ENCODE measurements at regions not wholly inside any gene's neighbourhood (a gene's known extent, or its start where the extent isn't known, plus 50 kb on each side); places are given as distances from the start of the nearest gene placed in this dataset.

DNA sequence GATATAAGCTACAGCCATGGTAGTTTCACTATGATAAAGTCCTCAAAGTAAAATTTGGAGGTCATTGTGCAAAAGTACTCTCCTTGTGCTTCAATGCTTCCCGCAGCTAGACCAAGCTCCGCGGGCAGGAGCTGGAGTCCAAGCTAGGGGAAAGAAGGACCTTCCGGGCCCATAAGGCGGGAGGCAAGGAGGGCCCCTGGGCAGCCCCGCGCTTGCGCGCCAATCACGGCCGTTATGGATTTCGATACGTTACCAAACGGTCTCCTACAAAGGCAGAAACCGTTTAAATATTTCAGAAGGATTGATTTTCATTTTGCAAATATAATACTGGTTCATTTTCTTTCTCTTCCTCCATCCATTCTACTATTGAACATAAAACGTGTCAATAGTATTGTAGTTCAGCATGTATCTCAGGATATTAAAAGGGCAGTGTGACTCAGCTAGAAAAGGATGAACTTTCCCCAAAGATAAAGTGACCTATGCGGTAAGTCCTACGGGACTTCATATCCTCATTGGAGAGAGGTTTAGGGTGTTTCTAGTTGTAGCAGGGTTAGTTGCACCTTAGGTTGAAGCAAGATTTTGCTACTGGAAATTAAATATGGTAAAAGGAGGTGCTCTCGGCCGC is 128.0 kb downstream of the KIF20B start:
- Mint-ChIP-seq H3K27ac (ENCODE audit: unreplicated experiment) (no peak overlapping the region), H3K9me3 (peaks cover 5% of the 10 kb centered on the region), H3K4me3 (no peak overlapping the region), H3K27me3 (ENCODE audit: low read depth) (no peaks in the 10 kb centered on the region), H3K36me3 (ENCODE audit: low read depth) (no peaks in the 10 kb centered on the region), H3K4me1 (no peaks in the 10 kb centered on the region)
- TF ChIP-seq, protein P1, sequence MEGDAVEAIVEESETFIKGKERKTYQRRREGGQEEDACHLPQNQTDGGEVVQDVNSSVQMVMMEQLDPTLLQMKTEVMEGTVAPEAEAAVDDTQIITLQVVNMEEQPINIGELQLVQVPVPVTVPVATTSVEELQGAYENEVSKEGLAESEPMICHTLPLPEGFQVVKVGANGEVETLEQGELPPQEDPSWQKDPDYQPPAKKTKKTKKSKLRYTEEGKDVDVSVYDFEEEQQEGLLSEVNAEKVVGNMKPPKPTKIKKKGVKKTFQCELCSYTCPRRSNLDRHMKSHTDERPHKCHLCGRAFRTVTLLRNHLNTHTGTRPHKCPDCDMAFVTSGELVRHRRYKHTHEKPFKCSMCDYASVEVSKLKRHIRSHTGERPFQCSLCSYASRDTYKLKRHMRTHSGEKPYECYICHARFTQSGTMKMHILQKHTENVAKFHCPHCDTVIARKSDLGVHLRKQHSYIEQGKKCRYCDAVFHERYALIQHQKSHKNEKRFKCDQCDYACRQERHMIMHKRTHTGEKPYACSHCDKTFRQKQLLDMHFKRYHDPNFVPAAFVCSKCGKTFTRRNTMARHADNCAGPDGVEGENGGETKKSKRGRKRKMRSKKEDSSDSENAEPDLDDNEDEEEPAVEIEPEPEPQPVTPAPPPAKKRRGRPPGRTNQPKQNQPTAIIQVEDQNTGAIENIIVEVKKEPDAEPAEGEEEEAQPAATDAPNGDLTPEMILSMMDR (conservative IDR thresholded peaks at IDR 0.05): no peak
- no peak for DNase-seq (ENCODE audit: low read depth, low spot score)

DNA sequence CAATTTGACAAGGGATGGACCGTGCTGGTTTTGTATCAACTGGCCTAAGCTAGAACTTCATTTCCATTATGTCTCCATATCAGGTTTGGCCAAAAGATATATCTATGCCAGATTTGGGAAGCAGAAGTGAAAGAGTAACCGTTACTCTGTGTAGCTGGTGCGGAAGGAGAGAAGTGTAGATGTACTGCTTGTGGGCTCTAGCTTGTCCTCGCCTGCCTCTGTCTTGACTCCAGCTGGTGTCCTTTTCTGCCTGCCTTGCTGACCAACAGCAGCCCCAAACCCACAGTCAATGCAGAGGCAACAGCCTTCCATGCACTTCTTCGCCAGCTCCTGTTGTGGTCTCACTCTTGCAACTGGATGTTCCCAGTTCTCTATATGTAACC is 128.5 kb downstream of the KIF20B start:
- H3K27ac Mint-ChIP-seq (ENCODE audit: unreplicated experiment): no peak overlapping the region
- H3K4me1 Mint-ChIP-seq: no peaks in the 10 kb centered on the region
- no peak for DNase-seq (ENCODE audit: low read depth, low spot score)
- H3K9me3 Mint-ChIP-seq: peaks cover 5% of the 10 kb centered on the region
- H3K4me3 Mint-ChIP-seq: no peak overlapping the region
- no peaks in the 10 kb centered on the region for H3K36me3 Mint-ChIP-seq (ENCODE audit: low read depth)
- no peaks in the 10 kb centered on the region for H3K27me3 Mint-ChIP-seq (ENCODE audit: low read depth)
- TF ChIP-seq, protein P1 (conservative IDR thresholded peaks at IDR 0.05): no peak

DNA sequence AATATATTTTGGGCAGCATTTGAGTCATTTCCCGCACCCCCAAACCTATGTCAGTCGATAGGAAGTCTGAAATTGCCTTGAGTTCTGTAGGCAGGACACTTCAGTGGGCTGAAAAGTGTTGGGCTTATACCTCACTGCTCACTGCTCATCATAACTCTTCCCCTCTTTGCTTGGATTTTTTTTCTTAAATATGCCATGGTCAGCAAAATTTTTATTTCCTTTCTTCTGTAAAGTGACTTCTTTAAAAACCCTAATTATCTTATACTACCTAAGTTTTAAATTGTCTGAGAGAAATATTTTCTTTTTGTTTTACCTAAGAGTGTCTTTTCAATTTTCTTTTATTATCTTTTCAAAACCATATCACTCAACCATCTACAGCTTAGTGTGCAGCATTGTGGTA is 129.2 kb downstream of the KIF20B start:
- H3K36me3 Mint-ChIP-seq (ENCODE audit: low read depth): no peaks in the 10 kb centered on the region
- TF ChIP-seq, protein P1 (conservative IDR thresholded peaks at IDR 0.05): no peak

DNA sequence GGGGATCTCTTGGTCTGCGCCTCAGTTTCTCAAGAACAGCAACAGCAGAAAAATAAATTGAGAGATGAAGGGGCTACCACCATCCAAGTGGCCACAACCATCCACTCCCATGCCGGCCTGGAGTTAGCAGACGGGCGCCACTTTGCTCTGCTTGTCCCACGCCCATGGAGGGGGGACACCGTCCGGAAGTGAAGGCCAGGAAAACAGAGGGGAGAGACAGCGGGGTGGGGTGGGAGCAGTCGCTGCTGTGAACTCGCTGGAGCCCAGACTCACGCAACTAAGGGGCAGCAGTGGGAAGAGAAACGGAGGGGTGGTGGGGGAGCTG is 135.4 kb downstream of the KIF20B start:
- H3K9me3 Mint-ChIP-seq: peaks cover 7% of the 10 kb centered on the region

More for the DNA sequence above, 129.2 kb downstream of the KIF20B start:
- Mint-ChIP-seq H3K9me3 (peaks cover 5% of the 10 kb centered on the region), H3K27ac (ENCODE audit: unreplicated experiment) (no peak overlapping the region), H3K4me1 (no peaks in the 10 kb centered on the region), H3K27me3 (ENCODE audit: low read depth) (no peaks in the 10 kb centered on the region), H3K4me3 (no peak overlapping the region)
- DNase-seq (ENCODE audit: low read depth, low spot score): no peak

DNA sequence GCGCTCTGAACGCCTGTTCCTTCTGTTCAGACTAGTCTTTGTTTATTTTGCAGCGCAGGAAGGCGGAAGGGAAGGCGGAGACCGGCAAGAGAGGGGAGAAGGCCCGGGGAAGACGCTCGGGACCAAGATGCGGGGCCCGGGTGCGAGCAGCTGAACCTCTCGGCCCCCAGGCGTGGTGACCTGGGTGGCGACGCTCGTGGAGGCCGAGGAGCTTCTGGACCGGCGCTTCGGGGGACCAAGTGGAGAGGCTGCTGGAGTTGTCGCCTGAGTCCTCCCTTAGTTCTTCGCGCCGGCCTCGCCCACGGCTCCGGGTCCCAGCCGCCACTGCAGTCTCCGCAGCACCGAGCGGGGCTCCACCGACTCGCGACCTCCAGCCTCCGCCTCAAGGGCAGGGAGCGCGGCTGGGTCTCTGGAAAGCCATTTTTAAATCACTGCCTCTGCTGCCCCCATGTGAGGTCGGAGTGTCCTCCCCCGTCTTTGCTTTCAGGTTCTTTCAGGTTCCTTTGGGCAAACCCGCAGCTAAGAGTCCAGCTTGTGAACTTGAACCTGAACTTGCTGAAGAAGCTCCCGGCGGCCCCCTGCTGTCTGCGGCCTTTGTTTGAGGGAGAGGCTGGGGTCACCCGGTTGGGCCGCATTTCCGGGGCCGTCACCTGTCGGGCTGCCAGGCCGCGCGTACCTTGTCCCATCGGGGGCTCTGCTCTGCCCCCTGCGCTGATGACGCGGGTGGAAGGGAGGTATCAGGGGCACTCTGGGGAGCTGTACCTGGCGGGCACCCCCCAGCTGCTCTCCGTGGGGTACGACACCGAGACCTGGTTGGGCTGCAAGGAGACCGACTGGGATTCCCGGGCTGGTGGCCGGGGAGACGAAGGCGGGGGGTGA is 136.0 kb downstream of the KIF20B start:
- H3K27ac Mint-ChIP-seq (ENCODE audit: unreplicated experiment): no peak overlapping the region
- H3K36me3 Mint-ChIP-seq (ENCODE audit: low read depth): no peaks in the 10 kb centered on the region
- H3K27me3 Mint-ChIP-seq (ENCODE audit: low read depth): no peaks in the 10 kb centered on the region
- no peak overlapping the region for H3K4me3 Mint-ChIP-seq
- H3K4me1 Mint-ChIP-seq: no peaks in the 10 kb centered on the region
- TF ChIP-seq, protein P1 (conservative IDR thresholded peaks at IDR 0.05): no peak
- peaks cover 6% of the 10 kb centered on the region for H3K9me3 Mint-ChIP-seq
- no peak for DNase-seq (ENCODE audit: low read depth, low spot score)

More for the DNA sequence above, 135.4 kb downstream of the KIF20B start:
- no peaks in the 10 kb centered on the region for H3K27me3 Mint-ChIP-seq (ENCODE audit: low read depth)
- no peaks in the 10 kb centered on the region for H3K4me1 Mint-ChIP-seq
- peak overlapping the region; percentile 12 for H3K27ac Mint-ChIP-seq (ENCODE audit: unreplicated experiment)
- H3K36me3 Mint-ChIP-seq (ENCODE audit: low read depth): no peaks in the 10 kb centered on the region
- DNase-seq (ENCODE audit: low read depth, low spot score): no peak
- TF ChIP-seq, protein P1 (conservative IDR thresholded peaks at IDR 0.05): no peak
- no peak overlapping the region for H3K4me3 Mint-ChIP-seq

All from neural crest cell (in vitro differentiated cells).